Endothelial cell (in vitro differentiated cells): ENCODE measurements at regions not wholly inside any gene's neighbourhood (a gene's known extent, or its start where the extent isn't known, plus 50 kb on each side); places are given as distances from the start of the nearest gene placed in this dataset.

ENCODE experiments used
- DNase-seq: peaks from one replicate; pipeline ENCODE4 v3.0.0; 2021; ENCODE audit warnings: low spot score
- H3K27ac Mint-ChIP-seq: one replicate; pipeline ENCODE4 v1.8.0; 2021; ENCODE audit warnings: mixed read lengths, inconsistent platforms; ENCODE audit not compliant: unreplicated experiment
- H3K27me3 Mint-ChIP-seq: one replicate; pipeline ENCODE4 v1.8.0; 2021; ENCODE audit warnings: mild to moderate bottlenecking, moderate library complexity, mixed read lengths, inconsistent platforms; ENCODE audit not compliant: unreplicated experiment
- H3K36me3 Mint-ChIP-seq: one replicate; pipeline ENCODE4 v1.8.0; 2021; ENCODE audit warnings: mild to moderate bottlenecking, low read depth, mixed read lengths, inconsistent platforms; ENCODE audit not compliant: unreplicated experiment
- H3K4me1 Mint-ChIP-seq: one replicate; pipeline ENCODE4 v1.8.0; 2021; ENCODE audit warnings: mild to moderate bottlenecking, mixed read lengths, inconsistent platforms; ENCODE audit not compliant: unreplicated experiment
- H3K4me3 Mint-ChIP-seq: one replicate; pipeline ENCODE4 v1.8.0; 2021; ENCODE audit warnings: mild to moderate bottlenecking, mixed read lengths, inconsistent platforms; ENCODE audit not compliant: unreplicated experiment
- H3K9me3 Mint-ChIP-seq: one replicate; pipeline ENCODE4 v1.8.0; 2021; ENCODE audit warnings: mixed read lengths, inconsistent platforms; ENCODE audit not compliant: unreplicated experiment
- TF ChIP-seq, protein P1 (sequence below): fragments of 200-600 bp; sonication (generic); IDR thresholded peaks from one replicate; pipeline ENCODE4 v1.5.0; 2021; ENCODE audit warnings: antibody characterized with exemption; ENCODE audit not compliant: unreplicated experiment

DNA sequence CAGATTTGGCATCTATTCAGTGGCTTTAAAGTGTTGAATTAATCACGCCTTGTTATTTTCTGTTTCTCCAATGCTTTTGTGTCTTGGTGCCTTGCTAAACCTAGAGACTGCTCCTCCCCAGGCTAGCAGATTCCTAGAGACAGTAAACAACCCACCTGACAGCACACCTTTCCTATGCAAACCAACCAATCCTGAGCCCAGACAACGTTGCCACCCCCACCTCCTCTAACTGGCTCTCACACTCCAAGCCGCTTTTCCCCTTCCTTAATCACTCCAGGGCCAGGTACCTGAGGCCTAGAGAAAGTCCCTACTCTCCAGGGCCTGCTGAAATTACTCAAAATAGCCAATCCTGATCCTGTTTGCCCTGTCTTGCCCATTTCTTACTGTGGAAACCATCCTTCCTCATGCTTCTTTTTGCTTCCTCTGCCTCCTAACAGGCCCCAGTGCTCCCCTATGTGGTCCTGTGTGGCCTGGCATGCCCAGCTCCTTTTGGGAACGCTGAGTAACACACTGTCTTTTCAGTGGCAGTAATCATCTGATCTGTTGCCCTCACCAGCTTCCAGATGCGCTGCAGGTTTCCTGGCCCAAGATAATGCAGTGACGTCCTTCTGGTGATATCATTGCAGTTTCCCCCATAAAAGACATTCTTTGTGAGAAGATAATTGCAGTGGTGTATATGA lies 53.4 kb downstream of the GAS1 start:
- Mint-ChIP-seq H3K4me1 (peaks cover 17% of the 10 kb centered on the region), H3K4me3 (no peak overlapping the region), H3K27me3 (no peaks in the 10 kb centered on the region), H3K36me3 (no peaks in the 10 kb centered on the region), H3K27ac (no peak overlapping the region), H3K9me3 (no peaks in the 10 kb centered on the region)
- DNase-seq, result no peak
- TF ChIP-seq, protein P1, sequence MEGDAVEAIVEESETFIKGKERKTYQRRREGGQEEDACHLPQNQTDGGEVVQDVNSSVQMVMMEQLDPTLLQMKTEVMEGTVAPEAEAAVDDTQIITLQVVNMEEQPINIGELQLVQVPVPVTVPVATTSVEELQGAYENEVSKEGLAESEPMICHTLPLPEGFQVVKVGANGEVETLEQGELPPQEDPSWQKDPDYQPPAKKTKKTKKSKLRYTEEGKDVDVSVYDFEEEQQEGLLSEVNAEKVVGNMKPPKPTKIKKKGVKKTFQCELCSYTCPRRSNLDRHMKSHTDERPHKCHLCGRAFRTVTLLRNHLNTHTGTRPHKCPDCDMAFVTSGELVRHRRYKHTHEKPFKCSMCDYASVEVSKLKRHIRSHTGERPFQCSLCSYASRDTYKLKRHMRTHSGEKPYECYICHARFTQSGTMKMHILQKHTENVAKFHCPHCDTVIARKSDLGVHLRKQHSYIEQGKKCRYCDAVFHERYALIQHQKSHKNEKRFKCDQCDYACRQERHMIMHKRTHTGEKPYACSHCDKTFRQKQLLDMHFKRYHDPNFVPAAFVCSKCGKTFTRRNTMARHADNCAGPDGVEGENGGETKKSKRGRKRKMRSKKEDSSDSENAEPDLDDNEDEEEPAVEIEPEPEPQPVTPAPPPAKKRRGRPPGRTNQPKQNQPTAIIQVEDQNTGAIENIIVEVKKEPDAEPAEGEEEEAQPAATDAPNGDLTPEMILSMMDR, result no peak

DNA sequence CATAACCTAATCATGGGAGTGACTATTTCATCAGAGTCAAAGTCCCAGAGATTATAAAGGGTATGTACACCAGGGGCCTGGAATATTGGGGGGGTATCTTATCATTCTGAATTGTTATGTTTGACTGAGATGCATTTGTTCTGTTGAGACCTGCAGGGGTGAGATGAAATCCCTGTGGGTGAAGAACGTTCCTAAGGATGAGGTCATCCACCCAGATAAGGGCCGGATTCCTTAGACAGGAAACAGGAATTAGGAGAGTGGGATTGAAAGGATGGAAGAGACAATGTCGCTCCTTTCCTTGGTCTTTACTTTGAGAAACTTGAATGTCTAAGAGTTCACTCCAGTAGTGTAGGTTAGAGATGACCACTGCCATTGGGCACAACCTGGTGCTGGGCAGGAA lies 54.7 kb downstream of the GAS1 start:
- Mint-ChIP-seq H3K36me3 (no peaks in the 10 kb centered on the region), H3K4me1 (peaks cover 17% of the 10 kb centered on the region), H3K27ac (peak overlapping the region; percentile 78), H3K4me3 (no peak overlapping the region), H3K9me3 (no peaks in the 10 kb centered on the region), H3K27me3 (no peaks in the 10 kb centered on the region)
- TF ChIP-seq, protein P1, result no peak
- DNase-seq, result no peak

GRCh38 chr9:86891886-86892437 lies 55.3 kb downstream of the GAS1 start:
- H3K9me3 Mint-ChIP-seq, result no peaks in the 10 kb centered on the region
- H3K27me3 Mint-ChIP-seq, result no peaks in the 10 kb centered on the region
- TF ChIP-seq, protein P1, result no peak
- H3K4me1 Mint-ChIP-seq, result peaks cover 17% of the 10 kb centered on the region
- H3K4me3 Mint-ChIP-seq, result no peak overlapping the region
- DNase-seq, result no peak
- H3K36me3 Mint-ChIP-seq, result no peaks in the 10 kb centered on the region
- no peak overlapping the region for H3K27ac Mint-ChIP-seq

GRCh38 chr9:86891091-86891490 lies 56.2 kb downstream of the GAS1 start:
- Mint-ChIP-seq H3K27ac (no peak overlapping the region), H3K4me1 (peaks cover 17% of the 10 kb centered on the region), H3K9me3 (no peaks in the 10 kb centered on the region), H3K27me3 (no peaks in the 10 kb centered on the region), H3K4me3 (no peak overlapping the region), H3K36me3 (no peaks in the 10 kb centered on the region)
- DNase-seq, result no peak
- TF ChIP-seq, protein P1, result no peak

GRCh38 chr9:86885232-86885631 lies 62.1 kb downstream of the GAS1 start:
- peaks cover 7% of the 10 kb centered on the region for H3K4me1 Mint-ChIP-seq
- no peak overlapping the region for H3K27ac Mint-ChIP-seq
- DNase-seq, result no peak

More at GRCh38 chr9:86885232-86885631, 62.1 kb downstream of the GAS1 start:
- Mint-ChIP-seq H3K9me3 (no peaks in the 10 kb centered on the region), H3K36me3 (no peaks in the 10 kb centered on the region), H3K27me3 (peaks cover 2% of the 10 kb centered on the region), H3K4me3 (no peak overlapping the region)
- TF ChIP-seq, protein P1, result no peak
